ENCODE measurements at regions not wholly inside any gene's neighbourhood (a gene's known extent, or its start where the extent isn't known, plus 50 kb on each side); places are given as distances from the start of the nearest gene placed in this dataset.

DNA sequence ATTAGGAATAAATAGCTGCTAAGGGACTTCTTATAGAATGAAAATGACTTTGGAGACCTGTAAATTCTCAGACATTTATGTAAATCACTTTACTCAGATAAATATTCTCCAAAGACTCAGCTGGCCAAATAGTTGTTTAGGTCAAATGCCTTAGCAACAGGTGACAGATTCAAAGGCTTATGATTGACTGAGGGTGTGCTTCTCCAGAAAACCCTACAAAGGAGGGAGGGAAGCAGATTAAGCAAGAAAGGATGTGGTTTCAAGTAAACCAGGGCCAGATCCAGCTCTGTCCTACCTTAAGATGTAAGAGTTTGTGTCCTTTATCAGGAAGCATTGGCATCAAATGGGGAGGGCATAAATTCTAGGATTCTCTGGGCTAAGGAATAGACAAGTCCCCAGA lies 433.0 kb downstream of the TLE1 start:
- intact Hi-C loops (cut with micrococcal nuclease), result no loop called here
- ATAC-seq (no peak), DNase-seq (ENCODE audit: extremely low read depth in 1 of 4, low spot score in 3 of 4) (no peak), FAIRE-seq (no peak)
- Histone ChIP-seq H3K4me3 (no peak overlapping the region), H3K79me2 (ENCODE audit: control insufficient read depth, insufficient read depth, low read length) (no peaks in the 10 kb centered on the region), H4K20me1 (replicated peaks; ENCODE audit: control insufficient read depth, insufficient read depth, low read length) (no peaks in the 10 kb centered on the region), H3K9me3 (replicated peaks; ENCODE audit: control insufficient read depth, insufficient read depth, low read depth, low read length) (no peaks in the 10 kb centered on the region), H2AFZ (ENCODE audit: low read depth, low read length) (no peak overlapping the region), H3K9me1 (ENCODE audit: control insufficient read depth, insufficient read depth, low read length) (no peaks in the 10 kb centered on the region), H3K4me1 (replicated peaks in 1 of 2; ENCODE audit: control insufficient read depth in 2 of 2, insufficient read depth in 2 of 2, low read length in 2 of 2) (no peaks in the 10 kb centered on the region), H3K36me3 (ENCODE audit: control insufficient read depth, insufficient read depth, low read length) (no peaks in the 10 kb centered on the region), H3K27ac (ENCODE audit: extremely low read depth, low read depth, low read length) (no peak overlapping the region), H3K9ac (ENCODE audit: insufficient read depth in 1 of 2, low read depth in 2 of 2, low read length in 2 of 2) (no peak overlapping the region), H3K4me2 (ENCODE audit: insufficient read depth, low read length) (no peak overlapping the region), H3K27me3 (ENCODE audit: control insufficient read depth in 2 of 2, insufficient read depth in 2 of 2, low read length in 2 of 2) (no peaks in the 10 kb centered on the region)
- BruUV-seq (replicated peaks), result no TSS peak
- in situ Hi-C loops (cut with MboI), result no loop called here
- ChIA-PET CTCF (ENCODE audit: low intra/inter-chr PET ratio) (no interaction called here), POLR2A (no interaction called here)
- TF ChIP-seq, protein P1, sequence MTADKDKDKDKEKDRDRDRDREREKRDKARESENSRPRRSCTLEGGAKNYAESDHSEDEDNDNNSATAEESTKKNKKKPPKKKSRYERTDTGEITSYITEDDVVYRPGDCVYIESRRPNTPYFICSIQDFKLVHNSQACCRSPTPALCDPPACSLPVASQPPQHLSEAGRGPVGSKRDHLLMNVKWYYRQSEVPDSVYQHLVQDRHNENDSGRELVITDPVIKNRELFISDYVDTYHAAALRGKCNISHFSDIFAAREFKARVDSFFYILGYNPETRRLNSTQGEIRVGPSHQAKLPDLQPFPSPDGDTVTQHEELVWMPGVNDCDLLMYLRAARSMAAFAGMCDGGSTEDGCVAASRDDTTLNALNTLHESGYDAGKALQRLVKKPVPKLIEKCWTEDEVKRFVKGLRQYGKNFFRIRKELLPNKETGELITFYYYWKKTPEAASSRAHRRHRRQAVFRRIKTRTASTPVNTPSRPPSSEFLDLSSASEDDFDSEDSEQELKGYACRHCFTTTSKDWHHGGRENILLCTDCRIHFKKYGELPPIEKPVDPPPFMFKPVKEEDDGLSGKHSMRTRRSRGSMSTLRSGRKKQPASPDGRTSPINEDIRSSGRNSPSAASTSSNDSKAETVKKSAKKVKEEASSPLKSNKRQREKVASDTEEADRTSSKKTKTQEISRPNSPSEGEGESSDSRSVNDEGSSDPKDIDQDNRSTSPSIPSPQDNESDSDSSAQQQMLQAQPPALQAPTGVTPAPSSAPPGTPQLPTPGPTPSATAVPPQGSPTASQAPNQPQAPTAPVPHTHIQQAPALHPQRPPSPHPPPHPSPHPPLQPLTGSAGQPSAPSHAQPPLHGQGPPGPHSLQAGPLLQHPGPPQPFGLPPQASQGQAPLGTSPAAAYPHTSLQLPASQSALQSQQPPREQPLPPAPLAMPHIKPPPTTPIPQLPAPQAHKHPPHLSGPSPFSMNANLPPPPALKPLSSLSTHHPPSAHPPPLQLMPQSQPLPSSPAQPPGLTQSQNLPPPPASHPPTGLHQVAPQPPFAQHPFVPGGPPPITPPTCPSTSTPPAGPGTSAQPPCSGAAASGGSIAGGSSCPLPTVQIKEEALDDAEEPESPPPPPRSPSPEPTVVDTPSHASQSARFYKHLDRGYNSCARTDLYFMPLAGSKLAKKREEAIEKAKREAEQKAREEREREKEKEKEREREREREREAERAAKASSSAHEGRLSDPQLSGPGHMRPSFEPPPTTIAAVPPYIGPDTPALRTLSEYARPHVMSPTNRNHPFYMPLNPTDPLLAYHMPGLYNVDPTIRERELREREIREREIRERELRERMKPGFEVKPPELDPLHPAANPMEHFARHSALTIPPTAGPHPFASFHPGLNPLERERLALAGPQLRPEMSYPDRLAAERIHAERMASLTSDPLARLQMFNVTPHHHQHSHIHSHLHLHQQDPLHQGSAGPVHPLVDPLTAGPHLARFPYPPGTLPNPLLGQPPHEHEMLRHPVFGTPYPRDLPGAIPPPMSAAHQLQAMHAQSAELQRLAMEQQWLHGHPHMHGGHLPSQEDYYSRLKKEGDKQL (CRISPR knock-in tag; IDR thresholded peaks at IDR 0.05; ENCODE audit: borderline replicate concordance), result no peak
- TF ChIP-seq HNRNPLL (IDR thresholded peaks at IDR 0.05; ENCODE audit: low read depth, low read length, poor library complexity, severe bottlenecking) (no peak), NELFE (IDR thresholded peaks at IDR 0.05; ENCODE audit: insufficient read depth, insufficient read length) (no peak), BRCA1 (IDR thresholded peaks at IDR 0.05) (no peak), BRCA1 (CRISPR knock-in tag; IDR thresholded peaks at IDR 0.05) (no peak), HOXB6 (CRISPR knock-in tag; IDR thresholded peaks at IDR 0.05; ENCODE audit: borderline replicate concordance) (no peak), EP400 (IDR thresholded peaks at IDR 0.05) (no peak), BRD4 (IDR thresholded peaks at IDR 0.05) (no peak), ZNF143 (CRISPR knock-in tag; IDR thresholded peaks at IDR 0.05) (no peak), ZNF253 (CRISPR knock-in tag; conservative IDR thresholded peaks at IDR 0.05) (no peak), YY1 (IDR thresholded peaks at IDR 0.05; ENCODE audit: borderline replicate concordance in 1 of 3, control insufficient read depth in 1 of 3, extremely low read depth in 1 of 3, insufficient read depth in 3 of 3, insufficient read length in 1 of 3, insufficient replicate concordance in 2 of 3, low read depth in 1 of 3, low read length in 2 of 3) (no peak), L3MBTL2 (IDR thresholded peaks at IDR 0.05) (no peak), FOXK1 (CRISPR knock-in tag; IDR thresholded peaks at IDR 0.05; ENCODE audit: borderline replicate concordance) (no peak)
- TF ChIP-seq, protein P2, sequence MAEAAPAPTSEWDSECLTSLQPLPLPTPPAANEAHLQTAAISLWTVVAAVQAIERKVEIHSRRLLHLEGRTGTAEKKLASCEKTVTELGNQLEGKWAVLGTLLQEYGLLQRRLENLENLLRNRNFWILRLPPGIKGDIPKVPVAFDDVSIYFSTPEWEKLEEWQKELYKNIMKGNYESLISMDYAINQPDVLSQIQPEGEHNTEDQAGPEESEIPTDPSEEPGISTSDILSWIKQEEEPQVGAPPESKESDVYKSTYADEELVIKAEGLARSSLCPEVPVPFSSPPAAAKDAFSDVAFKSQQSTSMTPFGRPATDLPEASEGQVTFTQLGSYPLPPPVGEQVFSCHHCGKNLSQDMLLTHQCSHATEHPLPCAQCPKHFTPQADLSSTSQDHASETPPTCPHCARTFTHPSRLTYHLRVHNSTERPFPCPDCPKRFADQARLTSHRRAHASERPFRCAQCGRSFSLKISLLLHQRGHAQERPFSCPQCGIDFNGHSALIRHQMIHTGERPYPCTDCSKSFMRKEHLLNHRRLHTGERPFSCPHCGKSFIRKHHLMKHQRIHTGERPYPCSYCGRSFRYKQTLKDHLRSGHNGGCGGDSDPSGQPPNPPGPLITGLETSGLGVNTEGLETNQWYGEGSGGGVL (CRISPR knock-in tag; IDR thresholded peaks at IDR 0.05), result no peak
- TF ChIP-seq, protein P3, sequence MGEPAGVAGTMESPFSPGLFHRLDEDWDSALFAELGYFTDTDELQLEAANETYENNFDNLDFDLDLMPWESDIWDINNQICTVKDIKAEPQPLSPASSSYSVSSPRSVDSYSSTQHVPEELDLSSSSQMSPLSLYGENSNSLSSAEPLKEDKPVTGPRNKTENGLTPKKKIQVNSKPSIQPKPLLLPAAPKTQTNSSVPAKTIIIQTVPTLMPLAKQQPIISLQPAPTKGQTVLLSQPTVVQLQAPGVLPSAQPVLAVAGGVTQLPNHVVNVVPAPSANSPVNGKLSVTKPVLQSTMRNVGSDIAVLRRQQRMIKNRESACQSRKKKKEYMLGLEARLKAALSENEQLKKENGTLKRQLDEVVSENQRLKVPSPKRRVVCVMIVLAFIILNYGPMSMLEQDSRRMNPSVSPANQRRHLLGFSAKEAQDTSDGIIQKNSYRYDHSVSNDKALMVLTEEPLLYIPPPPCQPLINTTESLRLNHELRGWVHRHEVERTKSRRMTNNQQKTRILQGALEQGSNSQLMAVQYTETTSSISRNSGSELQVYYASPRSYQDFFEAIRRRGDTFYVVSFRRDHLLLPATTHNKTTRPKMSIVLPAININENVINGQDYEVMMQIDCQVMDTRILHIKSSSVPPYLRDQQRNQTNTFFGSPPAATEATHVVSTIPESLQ (CRISPR knock-in tag; IDR thresholded peaks at IDR 0.05), result no peak
